Thoracic aorta (tissue), 2 donors: ENCODE measurements at regions not wholly inside any gene's neighbourhood (a gene's known extent, or its start where the extent isn't known, plus 50 kb on each side); places are given as distances from the start of the nearest gene placed in this dataset.

Source experiments
- ATAC-seq: fragments of 150-250 bp; one replicate; pipeline ENCODE4 v1.8.0; 2017; ENCODE audit warnings: low read depth; ENCODE audit not compliant: insufficient number of reproducible peaks, low FRiP score
- DNase-seq: peaks from one replicate; pipeline ENCODE4 v3.0.0-alpha.2; 2020; ENCODE audit warnings: low spot score
- H3K27ac ChIP-seq, 2 donors: fragments of 200-600 bp; sonication (generic); 1 replicate in 1 of 2; 2 replicates in 1 of 2; pipeline ENCODE4 v1.5.1; 2016; ENCODE audit warnings: mild to moderate bottlenecking in 2 of 2, moderate library complexity in 2 of 2
- H3K27me3 ChIP-seq: fragments of 200-600 bp; sonication (generic); replicated peaks from 2 replicates; pipeline ENCODE4 v1.6.0; 2016; ENCODE audit warnings: mild to moderate bottlenecking; ENCODE audit not compliant: insufficient read depth
- H3K36me3 ChIP-seq: fragments of 200-600 bp; sonication (generic); one replicate; pipeline ENCODE4 v1.5.1; 2016
- H3K4me1 ChIP-seq, 2 donors: fragments of 200-600 bp; sonication (generic); 1 replicate in 1 of 2; 2 replicates in 1 of 2; pipeline versions ENCODE4 v1.5.1 to v1.6.0; 2016; ENCODE audit warnings: low read depth in 2 of 2, mild to moderate bottlenecking in 1 of 2; ENCODE audit not compliant: control insufficient read depth in 1 of 2
- H3K4me3 ChIP-seq: fragments of 200-600 bp; sonication (generic); 2 replicates; pipeline ENCODE4 v1.5.1; 2016; ENCODE audit warnings: mild to moderate bottlenecking
- H3K9me3 ChIP-seq: fragments of 200-600 bp; sonication (generic); 2 replicates; pipeline ENCODE4 v1.5.1; 2016
- CTCF ChIP-seq: fragments of 200-600 bp; sonication (generic); IDR thresholded peaks from one replicate; pipeline ENCODE4 v1.5.1; 2019; ENCODE audit warnings: antibody characterized with exemption

GRCh38 chr20:7520361-7520760, 419.9 kb downstream of the HAO1 start:
- Histone ChIP-seq H3K27ac (no peak overlapping the region), H3K36me3 (no peaks in the 10 kb centered on the region), H3K4me3 (no peak overlapping the region), H3K27me3 (no peaks in the 10 kb centered on the region), H3K4me1 (no peaks in the 10 kb centered on the region), H3K9me3 (no peaks in the 10 kb centered on the region)
- ATAC-seq (no peak), DNase-seq (no peak)
- no peak for TF ChIP-seq CTCF

GRCh38 chr20:7523288-7523687, 417.0 kb downstream of the HAO1 start:
- Histone ChIP-seq H3K4me3 (no peak overlapping the region), H3K27ac (no peak overlapping the region), H3K4me1 (no peaks in the 10 kb centered on the region), H3K36me3 (no peaks in the 10 kb centered on the region), H3K27me3 (no peaks in the 10 kb centered on the region), H3K9me3 (no peaks in the 10 kb centered on the region)
- no peak for ATAC-seq
- DNase-seq = no peak
- TF ChIP-seq CTCF = no peak

- Histone ChIP-seq H3K4me1 (no peaks in the 10 kb centered on the region), H3K27me3 (no peaks in the 10 kb centered on the region), H3K4me3 (no peak overlapping the region), H3K36me3 (no peaks in the 10 kb centered on the region), H3K9me3 (no peaks in the 10 kb centered on the region), H3K27ac (no peak overlapping the region)
- TF ChIP-seq CTCF = no peak
- no peak for ATAC-seq
- no peak for DNase-seq
Measured at GRCh38 chr20:7540018-7540417, 400.2 kb downstream of the HAO1 start.

DNA sequence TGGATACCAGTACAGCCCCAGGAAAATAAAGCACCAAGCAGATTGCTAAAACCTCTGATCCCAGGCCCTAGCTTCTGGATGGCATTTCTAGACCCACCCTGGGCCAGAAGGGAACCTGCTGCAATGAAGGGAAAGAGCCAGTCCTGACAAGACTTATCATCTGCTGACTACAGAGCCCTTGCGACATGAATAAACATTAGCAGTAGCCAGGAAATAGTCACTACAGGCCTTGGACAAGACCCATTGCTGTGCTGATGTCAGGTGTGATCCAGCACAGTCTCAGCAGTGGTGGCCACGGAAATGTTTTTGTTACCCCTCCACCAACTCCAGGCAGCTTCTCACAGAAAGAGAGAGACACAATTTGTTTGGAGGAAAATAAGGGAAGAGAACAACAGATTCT, 399.3 kb downstream of the HAO1 start:
- no peaks in the 10 kb centered on the region for H3K9me3 ChIP-seq
- no peaks in the 10 kb centered on the region for H3K4me1 ChIP-seq
- no peak overlapping the region for H3K4me3 ChIP-seq
- no peaks in the 10 kb centered on the region for H3K36me3 ChIP-seq
- H3K27ac ChIP-seq = no peak overlapping the region
- DNase-seq (no peak), ATAC-seq (no peak)
- TF ChIP-seq CTCF = no peak
- no peaks in the 10 kb centered on the region for H3K27me3 ChIP-seq

- H3K27ac ChIP-seq = no peak overlapping the region
- no peak overlapping the region for H3K4me3 ChIP-seq
- no peaks in the 10 kb centered on the region for H3K36me3 ChIP-seq
- no peaks in the 10 kb centered on the region for H3K4me1 ChIP-seq
- TF ChIP-seq CTCF = no peak
- ATAC-seq = no peak
- H3K27me3 ChIP-seq = no peaks in the 10 kb centered on the region
- no peaks in the 10 kb centered on the region for H3K9me3 ChIP-seq
- DNase-seq = no peak
Measured at GRCh38 chr20:7571101-7571500, 369.2 kb downstream of the HAO1 start.
